ENCODE measurements at regions not wholly inside any gene's neighbourhood (a gene's known extent, or its start where the extent isn't known, plus 50 kb on each side); places are given as distances from the start of the nearest gene placed in this dataset.

DNA sequence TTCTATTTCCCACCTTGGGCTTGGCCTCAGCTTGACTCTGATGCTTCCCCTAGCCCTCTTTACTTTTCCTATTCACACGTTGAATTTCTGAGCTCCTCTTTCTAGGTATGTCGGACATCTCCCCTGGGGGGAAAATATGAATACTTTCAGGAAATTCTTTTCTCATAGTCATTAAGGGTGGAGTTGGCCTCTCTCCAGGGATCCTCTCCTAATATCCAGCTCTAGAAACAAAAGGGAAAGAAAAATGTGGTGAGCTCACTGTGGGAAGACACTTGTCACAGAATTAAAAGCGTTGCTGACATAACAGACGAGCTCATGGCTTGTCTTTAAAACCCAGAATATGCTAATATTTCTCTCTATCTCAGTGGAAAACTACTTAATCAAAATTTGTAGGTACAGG lies 132.7 kb upstream of the MEX3C start:
- TF ChIP-seq ZFP3 (CRISPR knock-in tag; IDR thresholded peaks at IDR 0.05), result peak; percentile 65; the same call in 1 of the 2 replicates
- TF ChIP-seq ISL1 (CRISPR knock-in tag; IDR thresholded peaks at IDR 0.05), result peak; percentile 62
- TF ChIP-seq ARNTL (CRISPR knock-in tag; IDR thresholded peaks at IDR 0.05; ENCODE audit: borderline replicate concordance, low read depth), result no peak
- ATAC-seq, result no peak

DNA sequence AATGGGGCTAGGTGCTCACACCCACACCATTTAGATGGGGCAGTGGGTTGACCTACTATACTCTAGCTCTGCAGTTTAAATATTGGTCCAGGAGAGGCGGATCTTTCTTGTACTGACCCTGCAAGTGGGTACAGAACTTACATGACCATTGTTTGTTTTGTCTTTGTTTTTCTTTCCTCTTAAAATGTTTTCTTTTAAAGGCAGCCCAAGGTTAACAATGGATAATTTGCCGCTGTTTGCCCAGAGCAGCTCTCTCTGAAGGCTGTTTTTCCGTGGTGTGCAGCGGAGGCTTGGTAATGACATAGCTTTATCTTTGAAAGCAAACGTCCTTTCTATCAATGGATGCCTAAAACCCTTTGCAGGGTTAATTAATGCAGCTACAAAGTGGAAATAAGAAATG lies 133.3 kb upstream of the MEX3C start:
- no peak for ATAC-seq
- TF ChIP-seq ESRRG (CRISPR knock-in tag; IDR thresholded peaks at IDR 0.05) (no peak), SNAI2 (CRISPR knock-in tag; IDR thresholded peaks at IDR 0.05) (no peak), PPARA (CRISPR knock-in tag; IDR thresholded peaks at IDR 0.05; ENCODE audit: borderline replicate concordance) (no peak), ZC3H10 (CRISPR knock-in tag; IDR thresholded peaks at IDR 0.05) (no peak), OSR1 (CRISPR knock-in tag; IDR thresholded peaks at IDR 0.05) (no peak), ZNF70 (CRISPR knock-in tag; IDR thresholded peaks at IDR 0.05) (no peak), ZFP30 (CRISPR knock-in tag; IDR thresholded peaks at IDR 0.05) (no peak), ZFP3 (CRISPR knock-in tag; IDR thresholded peaks at IDR 0.05) (no peak), GLIS3 (CRISPR knock-in tag; IDR thresholded peaks at IDR 0.05) (no peak), BACH2 (CRISPR knock-in tag; IDR thresholded peaks at IDR 0.05; ENCODE audit: borderline replicate concordance) (no peak)
- TF ChIP-seq, protein P1, sequence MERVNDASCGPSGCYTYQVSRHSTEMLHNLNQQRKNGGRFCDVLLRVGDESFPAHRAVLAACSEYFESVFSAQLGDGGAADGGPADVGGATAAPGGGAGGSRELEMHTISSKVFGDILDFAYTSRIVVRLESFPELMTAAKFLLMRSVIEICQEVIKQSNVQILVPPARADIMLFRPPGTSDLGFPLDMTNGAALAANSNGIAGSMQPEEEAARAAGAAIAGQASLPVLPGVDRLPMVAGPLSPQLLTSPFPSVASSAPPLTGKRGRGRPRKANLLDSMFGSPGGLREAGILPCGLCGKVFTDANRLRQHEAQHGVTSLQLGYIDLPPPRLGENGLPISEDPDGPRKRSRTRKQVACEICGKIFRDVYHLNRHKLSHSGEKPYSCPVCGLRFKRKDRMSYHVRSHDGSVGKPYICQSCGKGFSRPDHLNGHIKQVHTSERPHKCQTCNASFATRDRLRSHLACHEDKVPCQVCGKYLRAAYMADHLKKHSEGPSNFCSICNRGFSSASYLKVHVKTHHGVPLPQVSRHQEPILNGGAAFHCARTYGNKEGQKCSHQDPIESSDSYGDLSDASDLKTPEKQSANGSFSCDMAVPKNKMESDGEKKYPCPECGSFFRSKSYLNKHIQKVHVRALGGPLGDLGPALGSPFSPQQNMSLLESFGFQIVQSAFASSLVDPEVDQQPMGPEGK (CRISPR knock-in tag; IDR thresholded peaks at IDR 0.05; ENCODE audit: borderline replicate concordance), result no peak
- TF ChIP-seq, protein P2, sequence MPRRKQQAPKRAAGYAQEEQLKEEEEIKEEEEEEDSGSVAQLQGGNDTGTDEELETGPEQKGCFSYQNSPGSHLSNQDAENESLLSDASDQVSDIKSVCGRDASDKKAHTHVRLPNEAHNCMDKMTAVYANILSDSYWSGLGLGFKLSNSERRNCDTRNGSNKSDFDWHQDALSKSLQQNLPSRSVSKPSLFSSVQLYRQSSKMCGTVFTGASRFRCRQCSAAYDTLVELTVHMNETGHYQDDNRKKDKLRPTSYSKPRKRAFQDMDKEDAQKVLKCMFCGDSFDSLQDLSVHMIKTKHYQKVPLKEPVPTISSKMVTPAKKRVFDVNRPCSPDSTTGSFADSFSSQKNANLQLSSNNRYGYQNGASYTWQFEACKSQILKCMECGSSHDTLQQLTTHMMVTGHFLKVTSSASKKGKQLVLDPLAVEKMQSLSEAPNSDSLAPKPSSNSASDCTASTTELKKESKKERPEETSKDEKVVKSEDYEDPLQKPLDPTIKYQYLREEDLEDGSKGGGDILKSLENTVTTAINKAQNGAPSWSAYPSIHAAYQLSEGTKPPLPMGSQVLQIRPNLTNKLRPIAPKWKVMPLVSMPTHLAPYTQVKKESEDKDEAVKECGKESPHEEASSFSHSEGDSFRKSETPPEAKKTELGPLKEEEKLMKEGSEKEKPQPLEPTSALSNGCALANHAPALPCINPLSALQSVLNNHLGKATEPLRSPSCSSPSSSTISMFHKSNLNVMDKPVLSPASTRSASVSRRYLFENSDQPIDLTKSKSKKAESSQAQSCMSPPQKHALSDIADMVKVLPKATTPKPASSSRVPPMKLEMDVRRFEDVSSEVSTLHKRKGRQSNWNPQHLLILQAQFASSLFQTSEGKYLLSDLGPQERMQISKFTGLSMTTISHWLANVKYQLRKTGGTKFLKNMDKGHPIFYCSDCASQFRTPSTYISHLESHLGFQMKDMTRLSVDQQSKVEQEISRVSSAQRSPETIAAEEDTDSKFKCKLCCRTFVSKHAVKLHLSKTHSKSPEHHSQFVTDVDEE (CRISPR knock-in tag; IDR thresholded peaks at IDR 0.05), result no peak
- TF ChIP-seq, protein P3, sequence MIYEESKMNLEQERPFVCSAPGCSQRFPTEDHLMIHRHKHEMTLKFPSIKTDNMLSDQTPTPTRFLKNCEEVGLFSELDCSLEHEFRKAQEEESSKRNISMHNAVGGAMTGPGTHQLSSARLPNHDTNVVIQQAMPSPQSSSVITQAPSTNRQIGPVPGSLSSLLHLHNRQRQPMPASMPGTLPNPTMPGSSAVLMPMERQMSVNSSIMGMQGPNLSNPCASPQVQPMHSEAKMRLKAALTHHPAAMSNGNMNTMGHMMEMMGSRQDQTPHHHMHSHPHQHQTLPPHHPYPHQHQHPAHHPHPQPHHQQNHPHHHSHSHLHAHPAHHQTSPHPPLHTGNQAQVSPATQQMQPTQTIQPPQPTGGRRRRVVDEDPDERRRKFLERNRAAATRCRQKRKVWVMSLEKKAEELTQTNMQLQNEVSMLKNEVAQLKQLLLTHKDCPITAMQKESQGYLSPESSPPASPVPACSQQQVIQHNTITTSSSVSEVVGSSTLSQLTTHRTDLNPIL (CRISPR knock-in tag; IDR thresholded peaks at IDR 0.05; ENCODE audit: low read depth), result no peak

DNA sequence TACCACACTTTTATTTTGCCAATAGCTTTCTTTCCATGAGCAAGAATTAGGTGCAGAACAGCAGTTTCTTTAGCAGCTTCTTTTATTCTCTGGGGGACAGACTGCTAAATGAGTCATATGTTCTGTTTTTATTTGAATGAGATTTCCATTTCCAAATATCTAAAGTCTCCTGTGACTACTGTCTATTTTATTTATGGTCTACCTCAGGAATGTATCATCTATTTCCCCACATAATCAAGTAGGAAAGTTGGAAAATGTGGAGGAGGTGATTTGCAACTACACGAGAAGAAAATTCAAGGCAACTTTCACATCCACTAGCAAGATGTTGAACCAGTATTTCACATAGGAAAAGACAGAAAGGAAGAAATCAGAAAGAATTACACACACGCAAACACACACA lies 139.9 kb upstream of the MEX3C start:
- ATAC-seq, result no peak
- TF ChIP-seq ZFP3 (CRISPR knock-in tag; IDR thresholded peaks at IDR 0.05), result no peak
- peak; percentile 23; the same call in 1 of the 2 replicates for TF ChIP-seq ISL1 (CRISPR knock-in tag; IDR thresholded peaks at IDR 0.05)

DNA sequence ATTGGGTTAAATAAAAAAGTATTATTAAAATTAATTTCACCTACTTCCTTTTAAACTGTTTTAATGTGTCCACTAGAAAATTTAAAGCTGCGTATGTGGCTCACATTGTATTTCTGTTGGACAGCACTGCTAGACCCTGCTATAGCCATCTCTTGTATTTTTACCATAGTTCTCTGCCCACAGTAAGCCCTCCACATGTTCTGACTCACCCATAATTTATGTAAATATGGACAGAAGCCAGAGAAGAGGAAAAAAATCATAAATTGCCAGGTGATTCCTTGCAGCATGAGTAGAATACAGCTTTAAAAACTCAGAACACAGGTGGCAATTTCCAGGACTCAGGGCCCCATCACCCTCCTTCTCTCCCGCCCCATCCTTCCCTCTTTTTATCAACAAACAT lies 142.4 kb upstream of the MEX3C start:
- no peak for TF ChIP-seq SNAI2 (CRISPR knock-in tag; IDR thresholded peaks at IDR 0.05)
- TF ChIP-seq, protein P4, sequence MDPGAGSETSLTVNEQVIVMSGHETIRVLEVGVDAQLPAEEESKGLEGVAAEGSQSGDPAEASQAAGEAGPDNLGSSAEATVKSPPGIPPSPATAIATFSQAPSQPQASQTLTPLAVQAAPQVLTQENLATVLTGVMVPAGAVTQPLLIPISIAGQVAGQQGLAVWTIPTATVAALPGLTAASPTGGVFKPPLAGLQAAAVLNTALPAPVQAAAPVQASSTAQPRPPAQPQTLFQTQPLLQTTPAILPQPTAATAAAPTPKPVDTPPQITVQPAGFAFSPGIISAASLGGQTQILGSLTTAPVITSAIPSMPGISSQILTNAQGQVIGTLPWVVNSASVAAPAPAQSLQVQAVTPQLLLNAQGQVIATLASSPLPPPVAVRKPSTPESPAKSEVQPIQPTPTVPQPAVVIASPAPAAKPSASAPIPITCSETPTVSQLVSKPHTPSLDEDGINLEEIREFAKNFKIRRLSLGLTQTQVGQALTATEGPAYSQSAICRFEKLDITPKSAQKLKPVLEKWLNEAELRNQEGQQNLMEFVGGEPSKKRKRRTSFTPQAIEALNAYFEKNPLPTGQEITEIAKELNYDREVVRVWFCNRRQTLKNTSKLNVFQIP (CRISPR knock-in tag; IDR thresholded peaks at IDR 0.05; ENCODE audit: borderline replicate concordance, low read depth), result no peak
- no peak for TF ChIP-seq ZFP3 (CRISPR knock-in tag; IDR thresholded peaks at IDR 0.05)
- TF ChIP-seq TOX (CRISPR knock-in tag; IDR thresholded peaks at IDR 0.05; ENCODE audit: borderline replicate concordance), result no peak
- no peak for TF ChIP-seq ZC3H10 (CRISPR knock-in tag; IDR thresholded peaks at IDR 0.05)
- TF ChIP-seq GLIS3 (CRISPR knock-in tag; IDR thresholded peaks at IDR 0.05), result no peak
- no peak for TF ChIP-seq BACH2 (CRISPR knock-in tag; IDR thresholded peaks at IDR 0.05; ENCODE audit: borderline replicate concordance)
- TF ChIP-seq ARNTL (CRISPR knock-in tag; IDR thresholded peaks at IDR 0.05; ENCODE audit: borderline replicate concordance, low read depth), result no peak
- TF ChIP-seq ESRRG (CRISPR knock-in tag; IDR thresholded peaks at IDR 0.05), result no peak
- TF ChIP-seq RARB (CRISPR knock-in tag; IDR thresholded peaks at IDR 0.05), result no peak
- no peak for ATAC-seq

DNA sequence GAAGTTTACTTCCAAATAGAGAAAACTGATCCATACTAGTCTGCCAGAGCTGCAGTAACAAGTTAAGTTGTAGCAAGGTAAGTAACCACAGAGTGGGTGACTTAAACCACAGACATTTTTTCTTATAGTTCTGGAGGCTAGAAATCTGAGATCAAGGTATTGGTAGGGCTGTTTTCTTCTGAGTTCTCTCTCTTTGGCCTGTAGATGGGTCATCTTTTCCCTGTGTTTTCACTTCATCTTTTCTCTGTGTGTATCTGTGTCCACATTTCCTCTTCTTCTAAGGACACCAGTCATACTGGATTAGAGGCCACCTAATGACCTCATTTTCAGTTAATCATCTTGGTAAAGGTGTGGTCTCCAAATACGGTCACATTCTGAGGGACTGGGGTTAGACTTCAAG lies 142.9 kb upstream of the MEX3C start:
- no peak for ATAC-seq
- TF ChIP-seq TCF4 (CRISPR knock-in tag; IDR thresholded peaks at IDR 0.05; ENCODE audit: borderline replicate concordance), result no peak
- TF ChIP-seq, protein P1 (CRISPR knock-in tag; IDR thresholded peaks at IDR 0.05; ENCODE audit: borderline replicate concordance), result no peak
- TF ChIP-seq SNAI2 (CRISPR knock-in tag; IDR thresholded peaks at IDR 0.05), result no peak
- no peak for TF ChIP-seq ZNF8 (CRISPR knock-in tag; IDR thresholded peaks at IDR 0.05)
- TF ChIP-seq, protein P2 (CRISPR knock-in tag; IDR thresholded peaks at IDR 0.05), result no peak
- no peak for TF ChIP-seq CSDC2 (CRISPR knock-in tag; IDR thresholded peaks at IDR 0.05)
- no peak for TF ChIP-seq ZC3H10 (CRISPR knock-in tag; IDR thresholded peaks at IDR 0.05)
- TF ChIP-seq BACH2 (CRISPR knock-in tag; IDR thresholded peaks at IDR 0.05; ENCODE audit: borderline replicate concordance), result no peak
- TF ChIP-seq TOX (CRISPR knock-in tag; IDR thresholded peaks at IDR 0.05; ENCODE audit: borderline replicate concordance), result no peak
- no peak for TF ChIP-seq ESRRG (CRISPR knock-in tag; IDR thresholded peaks at IDR 0.05)
- no peak for TF ChIP-seq PPARA (CRISPR knock-in tag; IDR thresholded peaks at IDR 0.05; ENCODE audit: borderline replicate concordance)
- TF ChIP-seq ISL1 (CRISPR knock-in tag; IDR thresholded peaks at IDR 0.05), result no peak

Data from SK-N-SH treated with all-trans-retinoic acid at 6 μM for 48 hours (cell line).